K562 (cell line): ENCODE measurements at regions not wholly inside any gene's neighbourhood (a gene's known extent, or its start where the extent isn't known, plus 50 kb on each side); places are given as distances from the start of the nearest gene placed in this dataset.

Source experiments
- ATAC-seq: fragments of 200-7000 bp; cut with Tn5 transposase; 3 replicates; pipeline ENCODE4 v1.9.1; 2020; ENCODE audit warnings: moderate library complexity
- BruUV-seq: library from RNA; stranded (reverse); fragments of 400-500 nt; replicated peaks from 2 replicates; lab custom pipeline; 2021; lab: Mats Ljungman, UMichigan
- CTCF ChIA-PET: fragments of 300-600 bp; formaldehyde crosslinking; extraction: SDS; loops from one replicate; lab custom pipeline; 2021; ENCODE audit warnings: low intra/inter-chr PET ratio; lab: Yijun Ruan, JAX
- POLR2A ChIA-PET: fragments of 300-600, 350-650 bp; sonication (Branson Sonifier 250); formaldehyde crosslinking; extraction: SDS; loops from one replicate; lab custom pipeline; 2021; ENCODE audit warnings: antibody characterized with exemption, inconsistent platforms; lab: Yijun Ruan, JAX
- DNase-seq, 4 experiments: peaks; one replicate each; pipeline versions ENCODE4 v3.0.0 to v3.0.0-alpha.2; 2011 to 2018; ENCODE audit warnings: low spot score in 3 of 4, mixed read lengths in 3 of 4; ENCODE audit errors: extremely low read depth in 1 of 4
- FAIRE-seq: peaks from 2 replicates; lab custom pipeline; 2011; peaks lifted over from hg19 to GRCh38; lab: Jason Lieb, UNC
- H2AFZ ChIP-seq: 2 replicates; pipeline ENCODE4 v1.6.0; 2011; ENCODE audit warnings: low read depth, low read length, control low read depth, inconsistent platforms
- H3K27ac ChIP-seq: fragments of 200-600 bp; 3 replicates; pipeline ENCODE4 v1.8.0; 2011; ENCODE audit warnings: low read depth, mild to moderate bottlenecking, control low read depth, inconsistent platforms, low read length, moderate library complexity, mixed read lengths; ENCODE audit errors: extremely low read depth
- H3K27me3 ChIP-seq, 2 experiments: fragments of 300-600 bp in 1 of 2; 2 replicates in 1 of 2; 3 replicates in 1 of 2; pipeline versions ENCODE4 v1.6.0 to v1.8.0; 2011; ENCODE audit warnings: inconsistent platforms in 2 of 2, low read length in 2 of 2, mild to moderate bottlenecking in 1 of 2, mixed read lengths in 1 of 2, moderate library complexity in 1 of 2; ENCODE audit not compliant: control insufficient read depth in 2 of 2, insufficient read depth in 2 of 2
- H3K36me3 ChIP-seq: fragments of 300-600 bp; 3 replicates; pipeline ENCODE4 v1.8.0; 2011; ENCODE audit warnings: mild to moderate bottlenecking, low read length, inconsistent platforms; ENCODE audit not compliant: control insufficient read depth, insufficient read depth
- H3K4me1 ChIP-seq, 2 experiments: fragments of 200-600 bp in 1 of 2; replicated peaks in 1 of 2; 2 replicates in 1 of 2; 3 replicates in 1 of 2; pipeline versions ENCODE4 v1.5.1 to v1.8.0; 2011; ENCODE audit warnings: inconsistent platforms in 2 of 2, low read length in 2 of 2, mild to moderate bottlenecking in 1 of 2, mixed read lengths in 1 of 2, moderate library complexity in 1 of 2; ENCODE audit not compliant: control insufficient read depth in 2 of 2, insufficient read depth in 2 of 2
- H3K4me2 ChIP-seq: 2 replicates; pipeline ENCODE4 v1.6.1; 2011; ENCODE audit warnings: low read length, control low read depth, inconsistent platforms, mixed read lengths; ENCODE audit not compliant: insufficient read depth
- H3K4me3 ChIP-seq: fragments of 200-600 bp; sonication (generic), shearing (Covaris generic); 2 replicates; pipeline ENCODE4 v1.5.1; 2016; ENCODE audit warnings: control low read depth, inconsistent platforms
- H3K79me2 ChIP-seq: fragments of 200-600 bp; 3 replicates; pipeline ENCODE4 v1.8.0; 2011; ENCODE audit warnings: low read length, inconsistent platforms; ENCODE audit not compliant: control insufficient read depth, insufficient read depth
- H3K9ac ChIP-seq, 2 experiments: 2 replicates each; pipeline versions ENCODE4 v1.6.0 to v1.6.1; 2011; ENCODE audit warnings: low read depth in 2 of 2, low read length in 2 of 2, control low read depth in 1 of 2, inconsistent platforms in 1 of 2, mild to moderate bottlenecking in 1 of 2, mixed read lengths in 1 of 2; ENCODE audit not compliant: insufficient read depth in 1 of 2
- H3K9me1 ChIP-seq: one replicate; pipeline ENCODE4 v1.6.0; 2011; ENCODE audit warnings: inconsistent platforms, mild to moderate bottlenecking, low read length, moderate library complexity; ENCODE audit not compliant: control insufficient read depth, insufficient read depth
- H3K9me3 ChIP-seq: replicated peaks from 2 replicates; pipeline ENCODE4 v1.5.1; 2011; ENCODE audit warnings: low read depth, low read length, inconsistent platforms; ENCODE audit not compliant: control insufficient read depth, insufficient read depth
- H4K20me1 ChIP-seq: replicated peaks from 2 replicates; pipeline ENCODE4 v1.6.1; 2011; ENCODE audit warnings: low read length, inconsistent platforms, mixed read lengths; ENCODE audit not compliant: control insufficient read depth, insufficient read depth
- C11orf30 ChIP-seq: fragments of 450-650 bp; IDR thresholded peaks from 2 replicates; pipeline ENCODE4 v1.6.1; 2016; ENCODE audit warnings: low read depth, mild to moderate bottlenecking
- GTF2A2 ChIP-seq: IDR thresholded peaks from 2 replicates; pipeline ENCODE4 v1.6.1; 2016; ENCODE audit warnings: mild to moderate bottlenecking, missing genetic modification characterization, missing compliant biosample characterization
- NELFE ChIP-seq: IDR thresholded peaks from 2 replicates; pipeline ENCODE4 v1.6.1; 2011; ENCODE audit warnings: mild to moderate bottlenecking; ENCODE audit not compliant: insufficient read depth, insufficient read length
- NR0B1 ChIP-seq: fragments of 450-650 bp; IDR thresholded peaks from one replicate; pipeline ENCODE4 v1.6.1; 2018; ENCODE audit warnings: mild to moderate bottlenecking, moderate library complexity; ENCODE audit not compliant: partially characterized antibody
- TEAD2 ChIP-seq: fragments of 450-650 bp; IDR thresholded peaks from 2 replicates; pipeline ENCODE4 v1.6.1; 2016; ENCODE audit warnings: missing genetic modification characterization, control low read depth, missing compliant biosample characterization
- WGBS: fragments of 100-300 bp; shearing (Covaris generic); methylation state at CpG from one replicate; pipeline ENCODE4 v1.1.6; 2016; ENCODE audit warnings: low coverage, mixed read lengths; ENCODE audit not compliant: insufficient coverage; ENCODE audit errors: missing lambda C conversion rate; 5-methylcytosine and 5-hydroxymethylcytosine counted together
- in situ Hi-C: fragments of 300-500 bp; cut with MboI; formaldehyde crosslinking; loops from 4 replicates; pipeline ENCODE4 v1.15.0; 2018; ENCODE audit warnings: inconsistent platforms, mixed read lengths
- intact Hi-C: fragments of 100-400 bp; cut with micrococcal nuclease; formaldehyde crosslinking; loops from 2 replicates; pipeline ENCODE4 v1.14.2; 2022

DNA sequence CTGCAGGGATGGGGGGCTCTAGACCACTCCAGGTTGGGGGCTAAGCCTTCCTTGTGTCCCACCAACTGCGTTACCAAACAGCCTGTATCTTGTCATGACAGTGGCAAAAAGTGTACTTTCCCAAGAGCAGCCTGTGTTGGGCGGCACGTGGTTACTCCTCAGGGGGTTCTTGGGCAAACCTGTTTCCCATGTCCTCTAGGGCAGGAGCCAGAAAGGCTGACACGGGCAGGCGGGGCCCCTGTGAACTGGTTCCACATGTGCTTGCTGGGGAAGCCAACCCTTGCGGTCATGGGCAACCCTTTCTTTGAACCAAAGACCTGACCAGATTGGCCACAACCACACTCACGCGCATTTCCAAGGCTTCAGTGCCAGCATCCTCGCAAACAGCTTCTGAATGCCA, 228.5 kb downstream of the RBFOX3 start:
- Histone ChIP-seq H3K9ac (no peak overlapping the region), H3K4me2 (no peak overlapping the region), H3K36me3 (no peaks in the 10 kb centered on the region), H3K9me3 (no peaks in the 10 kb centered on the region), H3K79me2 (no peaks in the 10 kb centered on the region), H4K20me1 (no peaks in the 10 kb centered on the region), H3K4me1 (no peaks in the 10 kb centered on the region), H3K27ac (no peak overlapping the region), H3K27me3 (peaks cover 8 to 71% of the 10 kb centered on the region in 2 experiments), H2AFZ (no peak overlapping the region), H3K4me3 (no peak overlapping the region), H3K9me1 (no peaks in the 10 kb centered on the region)
- 0% methylated on average over 8 of the region's 9 CpGs for WGBS
- no peak for ATAC-seq
- TF ChIP-seq C11orf30 (no peak), TEAD2 (no peak), NELFE (no peak), GTF2A2 (no peak), NR0B1 (no peak)
- POLR2A ChIA-PET = interaction anchor here (0.8 kb wide), 1 partner anchor 218 kb away, joined by 3 read pairs; no protein-coding TSS in a partner anchor
- BruUV-seq = no TSS peak
- DNase-seq = no peak
- CTCF ChIA-PET = no interaction called here
- intact Hi-C loops (no loop called here), in situ Hi-C loops (loop anchor here (25.0 kb wide), 1 partner anchor 320 kb away; the partner anchor contains the start of gene ENGASE)
- FAIRE-seq = no peak
